ENCODE measurements at regions not wholly inside any gene's neighbourhood (a gene's known extent, or its start where the extent isn't known, plus 50 kb on each side); places are given as distances from the start of the nearest gene placed in this dataset.

- no peak for DNase-seq
Measured at GRCh38 chr3:106750092-106750491, 627.1 kb upstream of the CCDC54 start.

- DNase-seq: no peak
Measured at GRCh38 chr3:106755336-106755735, 621.9 kb upstream of the CCDC54 start.

- DNase-seq: no peak
Measured at GRCh38 chr3:106756901-106757300, 620.3 kb upstream of the CCDC54 start.

- DNase-seq: no peak
Measured at GRCh38 chr3:106758459-106758858, 618.8 kb upstream of the CCDC54 start.

GRCh38 chr3:106759731-106760130 lies 617.5 kb upstream of the CCDC54 start:
- DNase-seq: no peak

- DNase-seq: no peak
Measured at GRCh38 chr3:106765342-106765741, 611.9 kb upstream of the CCDC54 start.

GRCh38 chr3:106768941-106769480 lies 608.2 kb upstream of the CCDC54 start:
- no peak for DNase-seq

- no peak for DNase-seq
Measured at GRCh38 chr3:106773795-106774194, 603.4 kb upstream of the CCDC54 start.

GRCh38 chr3:106783231-106783630 lies 594.0 kb upstream of the CCDC54 start:
- DNase-seq: peak; percentile 36

GRCh38 chr3:106789276-106789675 lies 588.0 kb upstream of the CCDC54 start:
- no peak for DNase-seq

GRCh38 chr3:106792716-106793115 lies 584.5 kb upstream of the CCDC54 start:
- no peak for DNase-seq

- DNase-seq: no peak
Measured at GRCh38 chr3:106794442-106794841, 582.8 kb upstream of the CCDC54 start.

GRCh38 chr3:106795553-106795952 lies 581.7 kb upstream of the CCDC54 start:
- DNase-seq: no peak

- no peak for DNase-seq
Measured at GRCh38 chr3:106797461-106797860, 579.8 kb upstream of the CCDC54 start.

- DNase-seq: no peak
Measured at GRCh38 chr3:106805625-106806024, 571.6 kb upstream of the CCDC54 start.

GRCh38 chr3:106806964-106807363 lies 570.3 kb upstream of the CCDC54 start:
- DNase-seq: no peak

GRCh38 chr3:106809041-106809440 lies 568.2 kb upstream of the CCDC54 start:
- no peak for DNase-seq

GRCh38 chr3:106809623-106810299 lies 567.5 kb upstream of the CCDC54 start:
- DNase-seq: peak; percentile 32

GRCh38 chr3:106810300-106810875 lies 566.9 kb upstream of the CCDC54 start:
- DNase-seq: peak; percentile 64

- no peak for DNase-seq
Measured at GRCh38 chr3:106811376-106811775, 565.9 kb upstream of the CCDC54 start.

- DNase-seq: peak; percentile 73
Measured at GRCh38 chr3:106813742-106814141, 563.5 kb upstream of the CCDC54 start.

GRCh38 chr3:106814231-106814630 lies 563.0 kb upstream of the CCDC54 start:
- peak; percentile 61 for DNase-seq

GRCh38 chr3:106816838-106817237 lies 560.4 kb upstream of the CCDC54 start:
- no peak for DNase-seq

GRCh38 chr3:106817706-106818105 lies 559.5 kb upstream of the CCDC54 start:
- no peak for DNase-seq
